B cell (primary cell): ENCODE measurements at regions not wholly inside any gene's neighbourhood (a gene's known extent, or its start where the extent isn't known, plus 50 kb on each side); places are given as distances from the start of the nearest gene placed in this dataset.

ENCODE experiments used
- ATAC-seq: fragments of 200-7000 bp; cut with Tn5 transposase; one replicate; pipeline ENCODE4 v1.10.0; 2021; ENCODE audit warnings: low read depth, mild to moderate bottlenecking, moderate number of reproducible peaks, moderate library complexity
- CTCF ChIA-PET: fragments of 350-600 bp; sonication (Branson Sonifier 250); formaldehyde crosslinking; loops from one replicate; lab custom pipeline; 2021; ENCODE audit warnings: antibody characterized with exemption, inconsistent platforms; lab: Charles Lee
- POLR2A ChIA-PET: fragments of 350-600 bp; sonication (Branson Sonifier 250); formaldehyde crosslinking; loops from one replicate; lab custom pipeline; 2021; ENCODE audit warnings: antibody characterized with exemption; lab: Charles Lee
- DNase-seq: peaks from one replicate; pipeline ENCODE4 v3.0.0; 2013
- H2AFZ ChIP-seq: 2 replicates; pipeline ENCODE4 v1.6.1; 2012; ENCODE audit warnings: mild to moderate bottlenecking, low read depth, low read length; ENCODE audit not compliant: insufficient read depth, poor library complexity, severe bottlenecking
- H3K27ac ChIP-seq, 2 donors: 1 replicate in 1 of 2; 2 replicates in 1 of 2; pipeline ENCODE4 v1.5.1; 2012 to 2013; ENCODE audit warnings: low read length in 2 of 2, mild to moderate bottlenecking in 2 of 2, moderate library complexity in 1 of 2
- H3K27me3 ChIP-seq, 4 experiments: fragments of 200-600 bp in 1 of 4; sonication (generic) in 1 of 4; replicated peaks in 1 of 4; 1 replicate in 2 of 4; 2 replicates in 2 of 4; pipeline versions ENCODE4 v1.6.1 to v1.7.0; 2013 to 2016; ENCODE audit warnings: low read length in 3 of 4, mild to moderate bottlenecking in 2 of 4, mixed read lengths in 1 of 4, moderate library complexity in 1 of 4; ENCODE audit not compliant: insufficient read depth in 4 of 4, control insufficient read depth in 3 of 4; ENCODE audit errors: control extremely low read depth in 1 of 4
- H3K36me3 ChIP-seq, 2 experiments: replicated peaks in 1 of 2; 1 replicate in 1 of 2; 2 replicates in 1 of 2; pipeline versions ENCODE4 v1.6.1 to v1.7.1; 2013; ENCODE audit warnings: low read length in 1 of 2; ENCODE audit not compliant: insufficient read depth in 2 of 2, control insufficient read depth in 1 of 2; ENCODE audit errors: control extremely low read depth in 1 of 2, extremely low read depth in 1 of 2
- H3K4me1 ChIP-seq, 2 donors: fragments of 200-600 bp in 1 of 2; sonication (generic) in 1 of 2; 1 replicate in 1 of 2; 2 replicates in 1 of 2; pipeline versions ENCODE4 v1.5.1 to v1.6.1; 2013 to 2017; ENCODE audit warnings: low read length in 2 of 2; ENCODE audit not compliant: control insufficient read depth in 2 of 2, insufficient read depth in 2 of 2
- H3K4me2 ChIP-seq: replicated peaks from 2 replicates; pipeline ENCODE3; 2012; ENCODE audit warnings: mild to moderate bottlenecking, low read depth, low read length; ENCODE audit not compliant: poor library complexity, severe bottlenecking
- H3K4me3 ChIP-seq, 5 experiments: fragments of 200-600 bp in 1 of 5; sonication (generic) in 1 of 5; 1 replicate in 3 of 5; 2 replicates in 2 of 5; pipeline versions ENCODE4 v1.5.1 to v1.7.0; 2011 to 2016; ENCODE audit warnings: low read length in 4 of 5, mild to moderate bottlenecking in 4 of 5, low read depth in 2 of 5, control low read depth in 1 of 5, moderate library complexity in 1 of 5; ENCODE audit not compliant: insufficient read depth in 1 of 5; ENCODE audit errors: control extremely low read depth in 1 of 5, extremely low read depth in 1 of 5
- H3K79me2 ChIP-seq: fragments of 200-600 bp; sonication (generic); one replicate; pipeline ENCODE4 v1.6.0; 2016; ENCODE audit warnings: low read length; ENCODE audit not compliant: control insufficient read depth, insufficient read depth
- H3K9ac ChIP-seq: fragments of 200-600 bp; sonication (generic); 2 replicates; pipeline ENCODE4 v1.6.1; 2017; ENCODE audit warnings: mild to moderate bottlenecking, low read length, moderate library complexity
- H3K9me3 ChIP-seq, 3 donors: one replicate each; pipeline versions ENCODE4 v1.6.1 to v1.7.1; 2013; ENCODE audit warnings: low read length in 2 of 3; ENCODE audit not compliant: control insufficient read depth in 2 of 3, insufficient read depth in 1 of 3; ENCODE audit errors: control extremely low read depth in 1 of 3
- H4K20me1 ChIP-seq: 2 replicates; pipeline ENCODE4 v1.6.0; 2012; ENCODE audit warnings: mild to moderate bottlenecking, low read length; ENCODE audit not compliant: insufficient read depth, control insufficient read depth, poor library complexity, severe bottlenecking
- H3K27ac Mint-ChIP-seq: one replicate; pipeline ENCODE4 v1.8.0; 2021; ENCODE audit warnings: mixed read lengths
- H3K27me3 Mint-ChIP-seq: one replicate; pipeline ENCODE4 v1.8.0; 2021; ENCODE audit warnings: mixed read lengths
- H3K4me1 Mint-ChIP-seq: one replicate; pipeline ENCODE4 v1.8.0; 2021; ENCODE audit warnings: mixed read lengths
- H3K4me3 Mint-ChIP-seq: one replicate; pipeline ENCODE4 v1.8.0; 2021; ENCODE audit warnings: mixed read lengths
- H3K9me3 Mint-ChIP-seq: one replicate; pipeline ENCODE4 v1.8.0; 2022; ENCODE audit warnings: mixed read lengths; ENCODE audit not compliant: insufficient read depth
- EZH2 ChIP-seq: IDR thresholded peaks from 2 replicates; pipeline ENCODE4 v1.6.1; 2012; ENCODE audit warnings: borderline replicate concordance, low read depth, mild to moderate bottlenecking, moderate library complexity, low read length; ENCODE audit not compliant: insufficient read depth, poor library complexity, severe bottlenecking
- WGBS: methylation state at CpG from one replicate; pipeline ENCODE4 v1.1.5; 2013; ENCODE audit warnings: missing lambda C conversion rate; ENCODE audit not compliant: insufficient coverage; 5-methylcytosine and 5-hydroxymethylcytosine counted together
- intact Hi-C: fragments of 100-400 bp; cut with micrococcal nuclease; formaldehyde crosslinking; loops from one replicate; pipeline ENCODE4 v1.10.0; 2022
- TF ChIP-seq, protein P1 (sequence below): fragments of 200-600 bp; IDR thresholded peaks from one replicate; pipeline ENCODE4 v1.8.0; 2022; ENCODE audit warnings: antibody characterized with exemption, mild to moderate bottlenecking

DNA sequence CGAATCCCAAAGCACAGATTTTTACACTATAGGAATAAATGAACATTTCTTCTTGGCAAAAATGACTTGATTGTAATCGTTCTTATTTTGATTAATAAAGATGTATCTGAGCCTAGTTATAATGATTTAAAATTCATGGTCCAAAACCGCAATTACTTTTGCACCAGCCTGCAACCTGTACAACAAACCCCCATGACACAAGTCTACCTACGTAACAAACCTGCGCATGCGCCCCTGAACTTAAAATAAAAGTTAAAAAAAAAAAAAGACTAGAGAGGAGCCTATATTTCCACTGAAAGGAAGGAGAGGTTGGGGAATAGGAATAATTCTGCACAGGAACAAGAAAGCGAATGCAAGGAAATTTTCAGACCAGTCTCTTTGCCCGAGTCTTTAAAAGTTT lies 145.2 kb downstream of the SCARB1 start:
- ATAC-seq: no peak
- TF ChIP-seq, protein P1, sequence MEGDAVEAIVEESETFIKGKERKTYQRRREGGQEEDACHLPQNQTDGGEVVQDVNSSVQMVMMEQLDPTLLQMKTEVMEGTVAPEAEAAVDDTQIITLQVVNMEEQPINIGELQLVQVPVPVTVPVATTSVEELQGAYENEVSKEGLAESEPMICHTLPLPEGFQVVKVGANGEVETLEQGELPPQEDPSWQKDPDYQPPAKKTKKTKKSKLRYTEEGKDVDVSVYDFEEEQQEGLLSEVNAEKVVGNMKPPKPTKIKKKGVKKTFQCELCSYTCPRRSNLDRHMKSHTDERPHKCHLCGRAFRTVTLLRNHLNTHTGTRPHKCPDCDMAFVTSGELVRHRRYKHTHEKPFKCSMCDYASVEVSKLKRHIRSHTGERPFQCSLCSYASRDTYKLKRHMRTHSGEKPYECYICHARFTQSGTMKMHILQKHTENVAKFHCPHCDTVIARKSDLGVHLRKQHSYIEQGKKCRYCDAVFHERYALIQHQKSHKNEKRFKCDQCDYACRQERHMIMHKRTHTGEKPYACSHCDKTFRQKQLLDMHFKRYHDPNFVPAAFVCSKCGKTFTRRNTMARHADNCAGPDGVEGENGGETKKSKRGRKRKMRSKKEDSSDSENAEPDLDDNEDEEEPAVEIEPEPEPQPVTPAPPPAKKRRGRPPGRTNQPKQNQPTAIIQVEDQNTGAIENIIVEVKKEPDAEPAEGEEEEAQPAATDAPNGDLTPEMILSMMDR: no peak
- no peak for TF ChIP-seq EZH2
- Mint-ChIP-seq H3K27ac (no peak overlapping the region), H3K27me3 (peaks cover 3% of the 10 kb centered on the region), H3K9me3 (no peaks in the 10 kb centered on the region), H3K4me3 (no peak overlapping the region), H3K4me1 (peaks cover 8% of the 10 kb centered on the region)
- H3K79me2 ChIP-seq: no peaks in the 10 kb centered on the region
- H3K9ac ChIP-seq: no peak overlapping the region
- H4K20me1 ChIP-seq: no peaks in the 10 kb centered on the region
- no peak for DNase-seq
- no peak overlapping the region for H2AFZ ChIP-seq
- no peaks in the 10 kb centered on the region for H3K36me3 ChIP-seq
- no peak overlapping the region for H3K4me2 ChIP-seq
- intact Hi-C loops: no loop called here
- no peaks in the 10 kb centered on the region for H3K27me3 ChIP-seq
- POLR2A ChIA-PET: no interaction called here
- 97% methylated on average over 2 of the region's 8 CpGs for WGBS
- H3K27ac ChIP-seq: no peak overlapping the region
- peaks cover 0 to 4% (median 0%) of the 10 kb centered on the region in 3 donors for H3K9me3 ChIP-seq
- CTCF ChIA-PET: no interaction called here
- H3K4me1 ChIP-seq: peaks cover 10% of the 10 kb centered on the region in 2 donors
- H3K4me3 ChIP-seq: no peak overlapping the region

DNA sequence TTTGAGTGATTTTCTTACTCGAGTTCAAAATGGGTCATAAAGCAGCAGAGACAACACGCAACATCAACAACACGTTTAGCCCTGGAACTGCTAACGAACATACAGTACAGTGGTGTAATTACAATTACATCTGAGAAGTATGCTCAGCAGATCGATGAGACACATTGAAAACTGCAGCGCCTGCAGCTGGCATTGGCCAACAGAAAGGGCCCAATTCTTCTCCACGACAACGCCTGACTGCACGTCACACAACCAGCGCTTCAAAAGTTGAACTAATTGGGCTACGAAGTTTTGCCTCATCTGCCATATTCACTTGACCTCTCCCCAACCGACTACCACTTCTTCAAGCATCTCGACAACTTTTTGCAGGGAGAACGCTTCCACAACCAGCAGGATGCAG lies 145.6 kb downstream of the SCARB1 start:
- ChIA-PET POLR2A (no interaction called here), CTCF (no interaction called here)
- Histone ChIP-seq H3K27ac (no peak overlapping the region), H3K9me3 (peaks cover 0 to 4% (median 0%) of the 10 kb centered on the region in 3 donors), H3K36me3 (no peaks in the 10 kb centered on the region), H3K4me1 (peaks cover 14% of the 10 kb centered on the region in 2 donors), H2AFZ (no peak overlapping the region), H4K20me1 (no peaks in the 10 kb centered on the region), H3K9ac (no peak overlapping the region), H3K4me3 (no peak overlapping the region), H3K4me2 (no peak overlapping the region), H3K79me2 (no peaks in the 10 kb centered on the region), H3K27me3 (no peaks in the 10 kb centered on the region)
- intact Hi-C loops: no loop called here
- no peak for ATAC-seq
- 97% methylated on average over 14 of the region's 14 CpGs for WGBS
- Mint-ChIP-seq H3K4me3 (no peak overlapping the region), H3K27ac (no peak overlapping the region), H3K27me3 (peaks cover 3% of the 10 kb centered on the region), H3K4me1 (peaks cover 13% of the 10 kb centered on the region), H3K9me3 (no peaks in the 10 kb centered on the region)
- TF ChIP-seq, protein P1: no peak
- no peak for TF ChIP-seq EZH2
- no peak for DNase-seq
